ENCODE measurements at regions not wholly inside any gene's neighbourhood (a gene's known extent, or its start where the extent isn't known, plus 50 kb on each side); places are given as distances from the start of the nearest gene placed in this dataset.

GRCh38 chr3:20451170-20451569 lies 265.2 kb upstream of the SGO1 start:
- Histone ChIP-seq H3K23me2 (ENCODE audit: low read depth, low read length) (no peaks in the 10 kb centered on the region), H3K18ac (ENCODE audit: extremely low read depth, low read length) (no peak overlapping the region), H3K14ac (ENCODE audit: insufficient read length) (no peak overlapping the region), H3K4me3 (ENCODE audit: extremely low read depth in 1 of 4, insufficient read depth in 2 of 4, low read depth in 3 of 4, low read length in 4 of 4) (no peak overlapping the region), H3K36me3 (ENCODE audit: control insufficient read depth in 2 of 4, insufficient read depth in 4 of 4, low read length in 3 of 4) (no peaks in the 10 kb centered on the region; a peak in 1 of 8 replicates), H3K4me1 (replicated peaks in 1 of 4; ENCODE audit: control insufficient read depth in 3 of 4, insufficient read depth in 4 of 4, low read length in 3 of 4) (no peaks in the 10 kb centered on the region), H3K4ac (replicated peaks; ENCODE audit: insufficient read length, low read depth, low read length) (no peak overlapping the region), H2BK20ac (ENCODE audit: low read length) (no peak overlapping the region), H4K8ac (ENCODE audit: extremely low read depth, insufficient read depth, low read length) (no peak overlapping the region), H3K4me2 (ENCODE audit: insufficient read depth in 1 of 2, low read depth in 2 of 2, low read length in 2 of 2) (no peak overlapping the region), H3K9me3 (ENCODE audit: insufficient read depth in 2 of 2, low read depth in 1 of 2, low read length in 1 of 2) (peaks cover 14 to 34% of the 10 kb centered on the region in 2 experiments), H4K91ac (replicated peaks; ENCODE audit: insufficient read length, low read length) (no peak overlapping the region), H2BK5ac (ENCODE audit: low read depth, low read length) (no peak overlapping the region), H3K56ac (replicated peaks; ENCODE audit: insufficient read length, low read depth, low read length) (no peak overlapping the region), H3K79me2 (ENCODE audit: control insufficient read depth in 1 of 2, insufficient read depth in 2 of 2, low read length in 2 of 2) (no peaks in the 10 kb centered on the region), H2AFZ (ENCODE audit: low read length) (no peak overlapping the region), H3K27me3 (replicated peaks in 1 of 4; ENCODE audit: control insufficient read depth in 3 of 4, extremely low read depth in 1 of 4, insufficient read depth in 3 of 4, low read length in 3 of 4) (no peaks in the 10 kb centered on the region), H3K27ac (ENCODE audit: low read depth, low read length) (no peak overlapping the region), H3K9ac (replicated peaks in 1 of 4; ENCODE audit: extremely low read depth in 1 of 4, low read depth in 3 of 4, low read length in 3 of 4) (no peak overlapping the region), H2BK120ac (replicated peaks; ENCODE audit: low read depth, low read length) (no peak overlapping the region), H3K79me1 (ENCODE audit: low read depth, low read length) (no peaks in the 10 kb centered on the region), H4K5ac (ENCODE audit: insufficient read length, low read depth, low read length) (no peak overlapping the region), H4K20me1 (replicated peaks in 1 of 2; ENCODE audit: control insufficient read depth in 1 of 2, insufficient read depth in 2 of 2, low read length in 2 of 2) (no peaks in the 10 kb centered on the region), H2BK12ac (ENCODE audit: low read depth, low read length) (no peak overlapping the region), H3K23ac (ENCODE audit: insufficient read length) (no peak overlapping the region), H2BK15ac (ENCODE audit: low read length) (no peak overlapping the region), H2AK5ac (ENCODE audit: low read depth, low read length) (no peak overlapping the region)
- DNase-seq (ENCODE audit: low read depth in 1 of 2, low spot score in 2 of 2) (no peak), FAIRE-seq (no peak)
- 76% methylated on average over 1 of the region's 1 CpG; no CpG with 5 or more reads in 1 of the 2 experiments for whole genome bisulfite sequencing, 2 experiments (ENCODE audit: extremely low coverage in 1 of 2, insufficient coverage in 1 of 2, insufficient read length in 1 of 2, insufficient replicate concordance in 2 of 2, low coverage in 1 of 2, low lambda C conversion rate in 2 of 2, missing lambda C conversion rate in 1 of 2)
- ChIA-PET POLR2A (ENCODE audit: partially characterized antibody) (no interaction called here), CTCF (ENCODE audit: partially characterized antibody) (no interaction called here)
- TF ChIP-seq TEAD4 (IDR thresholded peaks at IDR 0.05; ENCODE audit: low read depth, low read length) (no peak), BACH1 (IDR thresholded peaks at IDR 0.05; ENCODE audit: low read length) (no peak), SUZ12 (IDR thresholded peaks at IDR 0.05; ENCODE audit: low read length) (no peak), GABPA (IDR thresholded peaks at IDR 0.05; ENCODE audit: borderline replicate concordance, insufficient read depth, low read length) (no peak), POLR2AphosphoS5 (IDR thresholded peaks at IDR 0.05; ENCODE audit: low read depth, low read length) (no peak), ATF3 (IDR thresholded peaks at IDR 0.05; ENCODE audit: insufficient read depth, low read depth, low read length) (no peak), BRCA1 (IDR thresholded peaks at IDR 0.05; ENCODE audit: low read depth, low read length) (no peak), EZH2 (IDR thresholded peaks at IDR 0.05; ENCODE audit: low read depth, low read length, severe bottlenecking) (no peak), ATF2 (IDR thresholded peaks at IDR 0.05; ENCODE audit: low read length) (no peak), NRF1 (IDR thresholded peaks at IDR 0.05; ENCODE audit: low read depth, low read length) (no peak)
